ENCODE measurements at regions not wholly inside any gene's neighbourhood (a gene's known extent, or its start where the extent isn't known, plus 50 kb on each side); places are given as distances from the start of the nearest gene placed in this dataset.

- no peak for FAIRE-seq
- 0% methylated on average over 5 of the region's 5 CpGs for WGBS (ENCODE audit: insufficient coverage, low coverage, missing lambda C conversion rate)
Observed at GRCh38 chr17:73711184-73711583, 66.9 kb upstream of the SDK2 start.

More at GRCh38 chr17:73711184-73711583, 66.9 kb upstream of the SDK2 start:
- CTCF ChIA-PET (ENCODE audit: low intra/inter-chr PET ratio): interaction anchor here (2.6 kb wide), 1 partner anchor 281 kb away, joined by 30 read pairs; no protein-coding TSS in a partner anchor
- Histone ChIP-seq H3K79me2 (ENCODE audit: control insufficient read depth, insufficient read depth, low read length) (no peaks in the 10 kb centered on the region), H3K9ac (ENCODE audit: insufficient read depth in 1 of 2, low read depth in 2 of 2, low read length in 2 of 2) (no peak overlapping the region), H3K9me3 (replicated peaks; ENCODE audit: control insufficient read depth, insufficient read depth, low read depth, low read length) (no peaks in the 10 kb centered on the region), H3K9me1 (ENCODE audit: control insufficient read depth, insufficient read depth, low read length) (no peaks in the 10 kb centered on the region), H3K4me3 (no peak overlapping the region), H4K20me1 (replicated peaks; ENCODE audit: control insufficient read depth, insufficient read depth, low read length) (peaks cover 15% of the 10 kb centered on the region; the same call in 1 of the 2 replicates), H3K27me3 (ENCODE audit: control insufficient read depth in 2 of 2, insufficient read depth in 2 of 2, low read length in 2 of 2) (peaks cover 3 to 21% of the 10 kb centered on the region in 2 experiments; a peak in 2 of 5 replicates), H3K4me1 (replicated peaks in 1 of 2; ENCODE audit: control insufficient read depth in 2 of 2, insufficient read depth in 2 of 2, low read length in 2 of 2) (no peaks in the 10 kb centered on the region), H3K27ac (ENCODE audit: extremely low read depth, low read depth, low read length) (no peak overlapping the region), H3K36me3 (ENCODE audit: control insufficient read depth, insufficient read depth, low read length) (no peaks in the 10 kb centered on the region), H3K4me2 (ENCODE audit: insufficient read depth, low read length) (no peak overlapping the region), H2AFZ (ENCODE audit: low read depth, low read length) (no peak overlapping the region)
- intact Hi-C loops (cut with micrococcal nuclease) (no loop called here), in situ Hi-C loops (cut with MboI) (no loop called here)
- ATAC-seq: no peak
- no peak for DNase-seq (ENCODE audit: extremely low read depth in 1 of 4, low spot score in 3 of 4)
- no peak for TF ChIP-seq ZNF785 (CRISPR knock-in tag; IDR thresholded peaks at IDR 0.05)
- TF ChIP-seq ZNF280B (CRISPR knock-in tag; IDR thresholded peaks at IDR 0.05): no peak
- no peak for TF ChIP-seq ZNF134 (CRISPR knock-in tag; conservative IDR thresholded peaks at IDR 0.05)
- no peak for TF ChIP-seq CBX5 (IDR thresholded peaks at IDR 0.05; ENCODE audit: borderline replicate concordance, low read depth)
- no peak for TF ChIP-seq FIP1L1 (IDR thresholded peaks at IDR 0.05; ENCODE audit: low read depth, low read length, poor library complexity, severe bottlenecking)
- no peak for TF ChIP-seq DLX4 (CRISPR knock-in tag; IDR thresholded peaks at IDR 0.05)
- no peak for TF ChIP-seq DACH1 (IDR thresholded peaks at IDR 0.05; ENCODE audit: partially characterized antibody)
- no peak for TF ChIP-seq ARID3B (CRISPR knock-in tag; IDR thresholded peaks at IDR 0.05; ENCODE audit: borderline replicate concordance)
- BruUV-seq (replicated peaks): no TSS peak
- POLR2A ChIA-PET: interaction anchor here (0.5 kb wide), 1 partner anchor 115 kb away, joined by 4 read pairs; no protein-coding TSS in a partner anchor
